22Rv1 (cell line): ENCODE measurements at regions not wholly inside any gene's neighbourhood (a gene's known extent, or its start where the extent isn't known, plus 50 kb on each side); places are given as distances from the start of the nearest gene placed in this dataset.

Experiments
- CTCF ChIP-seq: fragments of 450-650 bp; IDR thresholded peaks from 2 replicates; pipeline ENCODE4 v1.5.1; 2017; ENCODE audit warnings: mild to moderate bottlenecking
- ZFX ChIP-seq: fragments of 450-650 bp; IDR thresholded peaks from 2 replicates; pipeline ENCODE4 v1.6.1; 2017; ENCODE audit warnings: antibody characterized with exemption, borderline replicate concordance

- no peak for TF ChIP-seq CTCF
- TF ChIP-seq ZFX, result no peak
These were observed 739.9 kb downstream of the CDH11 start for GRCh38 chr16:64381979-64382378.
